Common myeloid progenitor, CD34-positive (primary cell): ENCODE measurements at regions not wholly inside any gene's neighbourhood (a gene's known extent, or its start where the extent isn't known, plus 50 kb on each side); places are given as distances from the start of the nearest gene placed in this dataset.

Source experiments
- CTCF ChIA-PET: fragments of 350-600 bp; sonication (Branson Sonifier 250); formaldehyde crosslinking; loops from one replicate; lab custom pipeline; 2021; ENCODE audit warnings: antibody characterized with exemption; lab: Charles Lee
- POLR2A ChIA-PET: fragments of 350-600 bp; sonication (Branson Sonifier 250); formaldehyde crosslinking; loops from one replicate; lab custom pipeline; 2021; ENCODE audit warnings: antibody characterized with exemption; lab: Charles Lee
- DNase-seq, 3 donors: peaks; one replicate each; pipeline versions ENCODE4 v3.0.0 to v3.0.0-alpha.2; 2013
- H3K27ac ChIP-seq, 2 experiments: 1 replicate in 1 of 2; 2 replicates in 1 of 2; pipeline ENCODE4 v1.7.0; 2013; ENCODE audit warnings: inconsistent platforms in 2 of 2, low read length in 2 of 2, mild to moderate bottlenecking in 2 of 2, low read depth in 1 of 2, moderate library complexity in 1 of 2; ENCODE audit not compliant: severe bottlenecking in 2 of 2, insufficient read depth in 1 of 2, poor library complexity in 1 of 2
- H3K27me3 ChIP-seq, 5 experiments: replicated peaks in 2 of 5; 1 replicate in 3 of 5; 2 replicates in 2 of 5; pipeline versions ENCODE4 v1.6.1 to v1.7.0; 2013; ENCODE audit warnings: low read length in 4 of 5, mild to moderate bottlenecking in 2 of 5, moderate library complexity in 2 of 5, inconsistent platforms in 1 of 5; ENCODE audit not compliant: insufficient read depth in 5 of 5, control insufficient read depth in 4 of 5
- H3K36me3 ChIP-seq, 4 experiments: 1 replicate in 2 of 4; 2 replicates in 2 of 4; pipeline versions ENCODE4 v1.6.1 to v1.7.0; 2013; ENCODE audit warnings: low read length in 3 of 4, control low read depth in 1 of 4, mild to moderate bottlenecking in 1 of 4; ENCODE audit not compliant: control insufficient read depth in 4 of 4, insufficient read depth in 4 of 4
- H3K4me1 ChIP-seq, 4 experiments: 1 replicate in 3 of 4; 2 replicates in 1 of 4; pipeline versions ENCODE4 v1.6.1 to v1.7.1; 2013; ENCODE audit warnings: low read length in 3 of 4, mild to moderate bottlenecking in 3 of 4, control low read depth in 1 of 4, inconsistent platforms in 1 of 4, moderate library complexity in 1 of 4; ENCODE audit not compliant: control insufficient read depth in 4 of 4, insufficient read depth in 4 of 4; ENCODE audit errors: control extremely low read depth in 1 of 4
- H3K4me3 ChIP-seq, 7 experiments: 1 replicate in 4 of 7; 2 replicates in 3 of 7; pipeline versions ENCODE4 v1.5.1 to v1.7.0; 2013; ENCODE audit warnings: mild to moderate bottlenecking in 7 of 7, low read length in 6 of 7, moderate library complexity in 6 of 7, inconsistent platforms in 2 of 7, low read depth in 2 of 7, control low read depth in 1 of 7; ENCODE audit not compliant: insufficient read depth in 4 of 7, control insufficient read depth in 1 of 7; ENCODE audit errors: extremely low read depth in 1 of 7
- H3K9me3 ChIP-seq, 5 experiments: 1 replicate in 4 of 5; 2 replicates in 1 of 5; pipeline versions ENCODE4 v1.6.1 to v1.7.1; 2013; ENCODE audit warnings: low read length in 4 of 5, mild to moderate bottlenecking in 2 of 5, inconsistent platforms in 1 of 5, low read depth in 1 of 5, moderate library complexity in 1 of 5; ENCODE audit not compliant: control insufficient read depth in 4 of 5, insufficient read depth in 2 of 5; ENCODE audit errors: control extremely low read depth in 1 of 5
- WGBS: methylation state at CpG from one replicate; pipeline ENCODE4 v1.1.5; 2013; ENCODE audit not compliant: insufficient coverage; 5-methylcytosine and 5-hydroxymethylcytosine counted together

DNA sequence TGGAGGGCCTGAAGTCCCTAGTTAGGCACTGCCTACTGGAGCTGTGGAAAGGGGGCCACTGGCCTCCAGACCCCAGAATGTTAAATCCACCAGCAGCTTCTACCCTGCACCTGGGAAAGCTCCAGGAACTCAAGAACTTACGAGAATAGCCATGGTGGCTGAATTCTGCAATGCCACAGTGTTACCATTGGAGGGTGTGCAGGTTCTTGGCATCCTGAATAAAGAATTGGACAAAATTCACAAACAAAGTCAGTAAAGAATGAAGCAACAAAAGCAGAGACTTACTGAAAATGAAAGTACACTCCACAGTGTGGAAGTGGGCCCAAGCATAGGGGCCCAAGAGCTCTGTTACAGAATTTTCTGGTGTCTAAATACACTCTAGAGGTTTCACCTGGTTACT is 107.0 kb downstream of the PRDM9 start:
- no peaks in the 10 kb centered on the region for H3K9me3 ChIP-seq
- DNase-seq: no peak
- H3K36me3 ChIP-seq: no peaks in the 10 kb centered on the region
- no peaks in the 10 kb centered on the region for H3K4me1 ChIP-seq
- ChIA-PET POLR2A (no interaction called here), CTCF (no interaction called here)
- no peaks in the 10 kb centered on the region for H3K27me3 ChIP-seq
- no peak overlapping the region for H3K4me3 ChIP-seq
- WGBS: 100% methylated on average over 1 of the region's 1 CpG
- no peak overlapping the region for H3K27ac ChIP-seq

DNA sequence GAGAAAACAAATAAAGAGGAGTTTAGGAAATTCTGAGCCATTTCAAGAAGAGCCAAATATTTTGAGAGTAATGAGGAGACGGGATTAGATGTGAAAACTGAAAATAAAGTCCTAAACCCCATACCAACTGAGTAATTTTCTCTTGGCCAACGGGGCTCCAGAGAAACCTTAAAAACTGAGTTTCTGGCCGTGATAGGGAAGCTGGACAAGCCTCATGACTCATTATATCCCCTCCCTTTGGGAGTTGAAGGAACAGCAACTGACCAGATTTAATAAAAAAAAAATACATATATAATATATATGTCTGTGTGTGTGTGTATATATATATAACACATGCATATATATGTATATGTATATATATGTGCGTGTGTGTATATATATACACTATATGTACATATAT is 119.6 kb downstream of the PRDM9 start:
- Histone ChIP-seq H3K36me3 (no peaks in the 10 kb centered on the region), H3K4me1 (no peaks in the 10 kb centered on the region)

DNA sequence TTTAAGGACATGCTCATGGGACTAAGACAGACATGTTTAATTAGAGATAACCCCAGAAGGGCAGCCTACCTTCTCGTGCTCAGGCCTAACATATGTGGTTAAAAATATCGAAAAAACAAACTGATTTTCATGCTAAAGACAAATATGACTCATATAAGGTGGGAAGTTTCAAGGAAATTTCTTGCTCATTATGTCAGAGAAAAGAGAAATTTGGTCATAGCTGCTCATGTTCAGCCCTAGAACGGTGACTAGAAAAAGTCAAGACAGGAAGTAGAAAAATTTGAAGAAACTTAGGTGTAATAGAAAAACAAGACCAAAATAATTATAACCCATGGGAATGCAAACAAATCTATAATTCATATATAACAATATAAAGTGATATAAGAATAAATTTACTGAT is 120.6 kb downstream of the PRDM9 start:
- Histone ChIP-seq H3K27ac (no peak overlapping the region), H3K4me1 (no peaks in the 10 kb centered on the region), H3K4me3 (no peak overlapping the region), H3K36me3 (no peaks in the 10 kb centered on the region), H3K27me3 (no peaks in the 10 kb centered on the region), H3K9me3 (no peaks in the 10 kb centered on the region)
- no peak for DNase-seq
- CTCF ChIA-PET: no interaction called here
- POLR2A ChIA-PET: no interaction called here
- 89% methylated on average over 1 of the region's 3 CpGs for WGBS

More for the DNA sequence above, 119.6 kb downstream of the PRDM9 start:
- CTCF ChIA-PET: no interaction called here
- H3K4me3 ChIP-seq: no peak overlapping the region
- no peaks in the 10 kb centered on the region for H3K27me3 ChIP-seq
- no peak for DNase-seq
- 100% methylated on average over 1 of the region's 4 CpGs for WGBS
- POLR2A ChIA-PET: no interaction called here
- H3K9me3 ChIP-seq: no peaks in the 10 kb centered on the region
- no peak overlapping the region for H3K27ac ChIP-seq

- H3K4me1 ChIP-seq: no peaks in the 10 kb centered on the region
- WGBS: no CpG with 5 or more reads among the region's 2 CpGs
- H3K4me3 ChIP-seq: no peak overlapping the region
- H3K27ac ChIP-seq: no peak overlapping the region
- H3K9me3 ChIP-seq: no peaks in the 10 kb centered on the region
- no peaks in the 10 kb centered on the region for H3K36me3 ChIP-seq
- H3K27me3 ChIP-seq: no peaks in the 10 kb centered on the region
- CTCF ChIA-PET: no interaction called here
- POLR2A ChIA-PET: no interaction called here
- DNase-seq: no peak
Measured at GRCh38 chr5:23629396-23629795, 122.0 kb downstream of the PRDM9 start.

- no peaks in the 10 kb centered on the region for H3K36me3 ChIP-seq
- ChIA-PET CTCF (no interaction called here), POLR2A (no interaction called here)
- H3K27ac ChIP-seq: no peak overlapping the region
- H3K27me3 ChIP-seq: no peaks in the 10 kb centered on the region
- 94% methylated on average over 2 of the region's 2 CpGs for WGBS
- no peak overlapping the region for H3K4me3 ChIP-seq
- no peak for DNase-seq
- H3K4me1 ChIP-seq: no peaks in the 10 kb centered on the region
- no peaks in the 10 kb centered on the region for H3K9me3 ChIP-seq
Measured at GRCh38 chr5:23631302-23632045, 124.1 kb downstream of the PRDM9 start.

GRCh38 chr5:23635938-23636337 is 128.5 kb downstream of the PRDM9 start:
- H3K4me1 ChIP-seq: no peaks in the 10 kb centered on the region
- H3K27me3 ChIP-seq: no peaks in the 10 kb centered on the region
- H3K36me3 ChIP-seq: no peaks in the 10 kb centered on the region
- H3K27ac ChIP-seq: no peak overlapping the region
- POLR2A ChIA-PET: no interaction called here
- H3K4me3 ChIP-seq: no peak overlapping the region
- DNase-seq: no peak
- CTCF ChIA-PET: no interaction called here
- H3K9me3 ChIP-seq: no peaks in the 10 kb centered on the region

- Histone ChIP-seq H3K9me3 (peaks cover 0 to 2% (median 0%) of the 10 kb centered on the region in 5 experiments), H3K4me3 (no peak overlapping the region), H3K36me3 (no peaks in the 10 kb centered on the region), H3K27me3 (no peaks in the 10 kb centered on the region), H3K4me1 (no peaks in the 10 kb centered on the region), H3K27ac (no peak overlapping the region)
- CTCF ChIA-PET: no interaction called here
- no CpG with 5 or more reads among the region's 1 CpG for WGBS
- POLR2A ChIA-PET: no interaction called here
- no peak for DNase-seq
Measured at GRCh38 chr5:23639326-23639725, 131.9 kb downstream of the PRDM9 start.
